HG02870 (cell line): ENCODE measurements at regions not wholly inside any gene's neighbourhood (a gene's known extent, or its start where the extent isn't known, plus 50 kb on each side); places are given as distances from the start of the nearest gene placed in this dataset.

Experiments
- ATAC-seq: cut with Tn5 transposase; IDR thresholded peaks from one replicate; pipeline ENCODE4 v1.9.1; 2021; ENCODE audit warnings: mild to moderate bottlenecking, moderate library complexity; ENCODE audit not compliant: unreplicated experiment

DNA sequence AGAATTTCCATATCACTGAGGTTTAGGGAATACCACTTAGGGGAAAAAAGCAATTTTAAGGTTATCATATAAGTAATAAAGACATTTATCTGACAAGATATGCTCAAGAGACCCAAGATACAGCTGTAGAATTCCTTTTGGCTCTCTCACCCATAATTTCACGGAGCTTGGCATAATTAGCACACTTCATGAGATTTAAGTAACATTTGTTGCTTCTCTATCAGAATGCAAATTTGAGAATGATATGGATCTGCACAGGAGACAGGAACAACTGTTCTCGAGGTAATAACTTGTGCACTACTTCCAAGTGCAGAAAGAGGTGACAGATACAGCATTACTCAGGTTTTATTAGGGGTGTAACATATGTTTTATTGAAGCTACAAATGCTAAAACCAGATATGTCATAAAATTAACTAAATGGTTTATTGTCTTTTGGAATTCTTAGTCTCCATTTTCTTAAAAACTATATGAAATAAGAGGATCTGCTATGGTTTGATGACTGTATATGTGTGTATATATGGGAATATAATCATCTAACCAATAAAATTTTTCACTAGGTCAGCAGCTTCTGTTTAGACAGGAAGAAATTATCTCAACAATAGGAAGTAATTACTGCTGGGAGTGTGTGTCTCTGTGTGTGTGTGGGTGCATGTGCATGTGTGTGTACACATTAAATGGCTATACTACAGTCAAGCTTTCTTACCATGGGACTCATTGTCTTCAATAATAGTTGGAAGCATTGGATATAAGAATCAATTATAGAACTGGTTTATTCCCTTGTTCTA lies 401.3 kb downstream of the PCDH17 start:
- ATAC-seq: no peak

DNA sequence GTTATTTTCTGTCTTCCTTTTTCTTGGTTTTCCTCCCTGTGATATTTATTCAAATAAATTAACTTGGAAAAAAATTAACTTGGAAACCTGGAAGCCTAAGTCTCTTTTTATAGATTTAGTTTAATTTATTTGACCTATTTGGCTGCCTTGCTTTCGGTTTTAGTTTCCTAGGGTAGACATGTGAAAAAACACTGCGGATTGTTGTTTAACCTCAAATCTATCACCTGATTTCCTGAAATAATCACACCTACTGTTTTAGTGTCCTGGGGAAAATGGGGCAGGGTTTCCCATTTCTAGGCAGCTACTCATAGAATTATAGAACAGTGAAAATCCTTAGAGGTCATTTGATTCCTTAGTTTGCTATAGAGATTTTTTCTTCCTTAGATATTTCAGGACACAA lies 412.4 kb downstream of the PCDH17 start:
- no peak for ATAC-seq

DNA sequence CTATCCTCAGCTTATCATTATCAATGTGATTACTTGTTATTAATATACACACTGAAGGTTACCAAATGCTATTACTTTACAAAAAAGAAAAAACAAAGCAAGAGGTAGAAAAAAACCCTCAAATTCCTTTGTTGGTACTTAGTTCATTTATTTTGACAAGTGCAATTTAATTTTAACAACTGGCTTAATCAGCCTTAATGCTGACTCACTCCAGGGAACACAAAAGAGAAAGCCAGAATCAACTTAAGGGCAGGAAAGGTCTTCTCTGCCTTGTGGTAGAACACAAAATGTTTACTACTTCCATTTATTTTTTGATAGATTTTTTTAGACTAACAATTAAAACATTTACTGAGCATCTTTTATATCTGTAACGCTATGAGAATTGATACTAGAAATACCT lies 417.1 kb downstream of the PCDH17 start:
- ATAC-seq: no peak

DNA sequence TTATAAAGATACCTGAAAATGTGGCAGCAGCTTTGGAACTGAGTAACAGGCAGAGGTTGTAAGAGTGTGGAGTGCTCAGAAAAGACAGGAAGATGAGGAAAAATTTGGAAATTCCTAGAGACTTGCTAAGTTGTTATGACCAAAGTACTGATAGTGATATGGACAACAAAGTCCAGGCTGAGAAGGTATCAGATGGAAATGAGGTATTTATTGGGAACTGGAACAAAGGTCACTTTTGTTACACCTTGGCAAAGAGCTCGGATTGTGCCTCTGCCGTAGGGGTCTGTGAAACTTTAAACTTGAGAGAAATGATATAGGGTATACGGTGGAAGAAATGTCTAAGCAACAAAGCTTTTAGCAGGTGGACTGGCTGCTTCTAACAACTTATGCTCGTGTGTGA lies 419.9 kb downstream of the PCDH17 start:
- no peak for ATAC-seq

DNA sequence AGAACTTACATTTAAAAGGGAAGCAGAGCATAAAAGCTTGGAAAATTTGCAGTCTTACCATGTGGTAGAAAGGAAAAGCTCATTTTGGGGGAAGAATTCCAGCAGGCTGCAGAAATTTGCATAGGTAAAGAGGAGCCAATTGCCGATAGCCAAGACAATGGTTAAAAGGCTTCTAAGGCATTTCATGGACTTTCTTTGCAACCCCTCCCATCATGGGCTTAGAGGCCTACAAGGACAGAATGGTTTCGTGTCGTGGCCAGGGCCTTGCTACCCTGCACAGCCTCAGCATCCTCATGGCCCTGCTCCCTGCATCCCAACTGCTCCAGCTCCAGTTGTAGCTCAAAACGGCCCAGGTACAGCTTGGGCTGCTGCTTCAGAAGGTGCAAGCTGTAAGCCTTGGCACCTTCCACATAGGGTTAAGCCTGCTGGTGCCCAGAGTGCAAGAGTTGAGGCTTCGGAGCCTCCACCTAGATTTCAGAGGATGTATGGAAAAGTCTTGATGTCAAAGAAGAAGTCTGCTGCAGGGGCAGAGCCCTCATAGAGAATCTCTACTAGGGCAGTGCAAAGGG lies 420.3 kb downstream of the PCDH17 start:
- ATAC-seq: no peak

DNA sequence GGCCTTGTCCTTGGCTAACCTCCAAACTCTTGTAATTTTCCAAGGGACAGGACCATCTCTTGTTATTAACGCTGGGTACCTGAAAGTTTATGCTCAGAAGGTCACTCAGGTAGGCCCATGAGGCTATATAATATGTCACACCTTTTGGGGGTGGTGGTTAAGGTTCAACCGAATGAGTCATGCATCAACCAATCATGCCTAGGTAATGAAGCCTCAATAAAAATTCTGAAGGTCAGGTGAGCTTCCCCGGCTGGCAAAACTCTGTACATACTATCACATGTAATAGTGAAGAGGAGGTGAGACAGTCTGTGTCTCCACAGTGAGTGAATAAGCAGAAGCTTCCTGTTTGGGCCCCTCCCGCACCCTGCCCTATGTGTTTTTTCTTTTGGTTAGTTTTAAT lies 424.9 kb downstream of the PCDH17 start:
- ATAC-seq: no peak

DNA sequence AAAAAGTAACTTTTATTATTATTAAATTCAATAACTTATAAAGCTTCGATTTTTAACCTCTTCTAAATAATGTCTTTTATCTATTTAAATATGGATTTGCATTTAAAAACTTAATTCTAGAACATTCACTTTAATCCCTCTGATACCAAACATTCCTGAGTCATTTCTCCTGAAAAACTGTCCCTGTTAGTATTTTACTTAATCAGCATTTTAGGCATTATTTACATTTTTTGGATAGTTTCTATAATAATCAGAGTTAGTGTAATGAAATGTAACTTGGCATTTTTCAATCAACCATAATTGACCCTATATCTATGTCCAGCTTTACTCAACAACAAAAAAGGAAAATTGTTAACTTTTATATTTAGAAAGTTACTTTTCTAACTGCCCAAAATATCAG lies 428.1 kb downstream of the PCDH17 start:
- no peak for ATAC-seq

DNA sequence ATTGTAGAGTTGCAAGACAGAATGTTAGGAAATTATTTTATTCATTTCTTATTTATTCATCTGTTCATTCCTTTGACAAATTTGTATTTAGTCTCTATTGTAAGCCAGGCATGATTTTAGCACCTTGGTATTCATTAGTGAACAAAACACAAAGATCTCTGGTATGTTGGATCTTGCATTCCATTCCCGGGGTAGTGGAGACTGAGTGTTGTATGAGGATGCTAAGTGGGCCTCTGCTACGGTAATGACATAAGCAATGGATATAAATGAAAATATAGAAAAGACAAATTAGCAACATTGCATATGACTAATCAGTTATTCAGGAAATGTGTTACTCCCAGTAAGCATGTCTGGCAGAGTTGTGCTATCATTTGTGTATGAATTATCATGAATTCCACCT lies 449.3 kb downstream of the PCDH17 start:
- ATAC-seq: no peak

DNA sequence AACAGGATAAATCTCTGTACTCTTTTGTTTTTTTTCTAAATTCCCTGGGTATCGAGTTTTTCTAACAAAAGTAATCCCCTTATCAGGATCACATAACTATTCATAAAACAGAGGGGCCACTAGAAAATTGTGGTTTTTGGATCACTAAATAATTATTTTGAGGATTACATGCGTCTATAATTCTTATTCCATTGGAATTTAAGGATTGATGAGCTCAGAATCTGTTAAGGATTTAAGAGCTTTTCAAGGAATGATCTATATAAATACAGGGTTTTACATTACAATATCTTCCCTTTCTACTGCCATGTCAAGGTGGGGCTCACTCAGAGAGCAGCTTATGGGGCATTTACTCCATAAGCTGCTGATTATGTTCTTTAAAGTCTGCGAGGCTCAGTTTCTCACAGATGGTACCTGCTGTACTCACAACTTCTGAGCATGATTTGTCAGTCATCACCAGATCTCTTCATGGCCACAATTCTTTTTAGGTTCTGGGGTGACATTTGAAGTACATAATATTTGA lies 449.8 kb downstream of the PCDH17 start:
- ATAC-seq: no peak

DNA sequence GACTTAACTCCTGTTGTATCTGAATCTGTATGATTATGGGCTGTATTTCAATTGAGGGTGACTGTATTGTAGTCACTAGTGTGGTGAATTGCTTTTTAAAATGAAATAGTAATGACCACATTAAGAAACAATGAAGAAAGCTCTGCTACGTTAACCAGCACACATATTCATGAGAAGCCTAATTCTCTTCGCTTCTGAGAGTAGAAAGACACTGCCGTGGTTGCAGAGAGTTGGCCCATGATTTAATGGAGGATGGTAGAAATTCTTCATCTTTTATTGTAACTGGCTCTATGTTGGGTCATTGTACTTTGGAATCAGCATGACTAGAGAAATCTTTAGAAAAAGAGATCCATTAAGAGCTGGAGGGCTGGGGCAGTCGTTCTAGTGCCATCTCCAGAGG lies 451.5 kb downstream of the PCDH17 start:
- no peak for ATAC-seq

DNA sequence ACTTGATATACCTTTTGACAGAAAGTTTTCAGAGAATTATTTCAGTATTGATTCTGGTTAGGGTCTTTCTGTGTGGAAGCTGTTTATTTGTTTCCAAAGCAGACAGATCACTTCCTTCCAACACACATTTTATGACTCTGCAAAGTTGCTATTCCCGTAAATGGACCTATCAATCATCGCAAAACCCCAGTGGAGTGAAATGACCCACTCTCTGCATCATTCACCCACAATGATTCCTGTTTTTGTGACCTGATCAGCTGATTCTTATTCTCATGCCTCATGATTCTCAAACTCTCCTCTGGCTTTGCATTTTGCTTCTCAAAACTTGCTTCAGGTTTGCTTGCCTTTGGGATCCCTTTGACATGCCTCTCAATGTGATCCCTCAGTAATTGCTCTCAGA lies 453.7 kb downstream of the PCDH17 start:
- ATAC-seq: no peak

DNA sequence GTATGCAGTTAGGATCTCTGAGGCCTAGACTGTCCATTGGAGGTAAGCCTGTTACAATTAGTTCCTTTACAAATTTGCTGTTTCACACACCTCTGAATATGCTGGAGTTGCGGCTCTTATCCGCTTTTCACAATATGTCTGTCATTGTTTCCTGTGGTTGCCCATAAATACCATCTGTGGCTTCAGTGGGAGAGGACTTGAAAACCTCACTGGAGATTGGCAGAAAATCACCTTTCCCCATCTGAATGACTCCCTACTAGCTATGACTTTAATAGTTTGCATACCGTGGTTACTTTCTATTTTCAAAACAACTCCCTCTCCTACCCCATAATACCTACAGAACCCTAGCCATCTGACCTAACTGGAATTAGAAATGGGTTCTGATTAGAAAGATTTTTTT lies 454.3 kb downstream of the PCDH17 start:
- ATAC-seq: no peak

DNA sequence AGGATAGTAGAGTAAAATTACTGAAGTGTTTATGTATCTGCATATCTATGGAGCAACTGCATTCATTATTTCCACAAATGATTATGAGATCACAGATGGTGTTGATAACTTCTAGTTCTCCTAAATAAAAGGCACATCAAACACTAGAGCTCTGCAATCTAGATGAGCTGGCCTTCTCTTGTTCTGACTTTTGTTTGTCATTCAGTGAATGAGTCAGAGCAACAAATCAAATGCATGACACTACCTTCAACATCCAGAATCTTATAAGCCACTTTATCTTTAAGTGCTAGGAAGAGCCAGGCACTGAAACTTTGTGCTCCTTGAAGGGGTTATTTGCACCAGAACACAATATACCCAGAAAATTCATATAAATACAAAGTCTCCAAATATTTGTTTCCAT lies 456.0 kb downstream of the PCDH17 start:
- ATAC-seq: no peak

DNA sequence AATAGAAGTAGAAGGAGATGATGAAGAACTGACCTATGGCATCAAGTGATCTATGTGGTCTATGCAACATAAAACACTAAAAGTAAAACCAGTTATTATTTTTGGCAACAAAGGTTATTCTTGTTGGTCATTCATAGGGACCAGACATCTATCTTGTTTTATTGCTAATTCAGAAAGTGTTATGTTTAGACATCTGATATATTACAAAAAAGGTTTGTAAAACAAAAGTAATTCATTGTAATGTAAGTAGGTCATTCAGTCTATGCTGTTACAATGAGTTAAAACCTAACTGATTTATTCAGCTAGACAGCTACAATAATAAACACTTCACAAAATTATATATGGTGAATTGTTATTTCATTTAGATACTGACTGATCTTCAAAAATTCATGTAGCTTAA lies 461.9 kb downstream of the PCDH17 start:
- ATAC-seq: no peak

DNA sequence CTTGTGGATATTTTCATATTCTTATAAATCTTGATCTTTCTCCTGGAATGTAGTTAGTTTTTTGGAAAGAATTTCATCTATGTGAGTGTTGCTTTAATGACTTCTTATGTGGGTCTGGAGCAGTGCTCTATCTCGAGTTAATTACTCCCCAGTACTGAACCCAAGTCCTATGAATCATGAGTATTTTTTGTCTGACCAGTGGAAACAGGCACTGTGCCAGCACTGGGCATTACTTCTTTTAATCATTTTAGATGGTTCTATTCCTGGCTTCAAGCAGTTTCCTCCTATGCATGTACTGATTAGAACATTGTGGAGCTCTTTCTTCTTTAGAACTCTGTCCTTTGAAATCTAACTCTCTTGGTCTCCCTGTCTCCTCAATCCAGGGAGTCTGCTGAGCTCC lies 466.3 kb downstream of the PCDH17 start:
- no peak for ATAC-seq

DNA sequence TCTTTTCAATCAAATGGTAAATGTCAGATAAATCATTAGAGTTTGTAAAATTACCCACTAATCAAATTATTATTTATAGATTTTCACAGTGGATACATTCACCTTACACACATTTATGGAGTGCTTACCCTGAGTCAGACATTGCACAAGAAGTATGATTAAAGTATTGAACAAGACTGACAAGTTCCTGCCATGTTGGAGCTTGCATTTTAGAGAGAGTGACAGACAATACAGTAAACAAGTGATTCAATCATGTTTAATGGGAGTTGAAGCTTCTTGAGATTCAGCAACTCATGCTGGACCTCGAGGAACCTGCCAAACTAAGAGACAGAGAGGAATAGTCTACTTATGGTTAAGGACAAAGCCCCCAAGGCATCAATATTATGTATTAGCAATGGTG lies 487.8 kb downstream of the PCDH17 start:
- ATAC-seq: no peak

DNA sequence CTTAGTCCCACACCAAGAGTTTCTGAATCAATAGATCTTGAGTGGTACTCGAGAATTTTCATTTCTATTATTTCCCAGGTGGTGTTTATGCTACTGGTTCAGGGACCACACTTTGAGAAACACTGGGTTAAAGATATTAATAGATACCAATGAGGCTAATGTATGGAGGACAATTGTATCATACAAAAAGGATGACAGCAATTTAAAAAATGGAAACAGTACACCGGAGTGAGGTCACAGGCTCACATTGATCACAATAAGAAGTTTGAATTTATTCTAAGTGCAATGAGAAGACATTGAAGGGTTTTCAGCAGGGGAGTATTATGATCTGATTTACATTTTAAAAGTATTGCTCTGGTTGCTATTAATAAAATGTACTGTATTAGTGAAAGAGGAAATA lies 488.3 kb downstream of the PCDH17 start:
- no peak for ATAC-seq

DNA sequence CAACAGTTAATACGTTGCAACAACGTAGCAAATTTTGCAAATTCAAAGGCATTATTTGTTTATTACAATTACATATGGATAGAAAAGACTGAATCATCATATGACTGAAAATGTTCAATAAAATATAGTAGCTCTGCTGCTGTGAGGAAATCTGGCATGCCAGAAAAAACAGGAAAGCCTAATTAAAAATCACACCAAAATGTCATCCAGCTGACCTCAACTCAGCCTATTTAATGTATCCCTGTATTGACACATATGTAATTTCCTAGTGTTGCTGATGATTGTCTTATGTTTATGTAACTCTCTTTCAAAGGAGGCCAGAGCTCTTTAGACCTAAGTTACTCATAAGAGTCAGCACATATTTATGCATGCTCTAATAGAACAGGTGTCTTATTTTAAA lies 495.0 kb downstream of the PCDH17 start:
- ATAC-seq: no peak

DNA sequence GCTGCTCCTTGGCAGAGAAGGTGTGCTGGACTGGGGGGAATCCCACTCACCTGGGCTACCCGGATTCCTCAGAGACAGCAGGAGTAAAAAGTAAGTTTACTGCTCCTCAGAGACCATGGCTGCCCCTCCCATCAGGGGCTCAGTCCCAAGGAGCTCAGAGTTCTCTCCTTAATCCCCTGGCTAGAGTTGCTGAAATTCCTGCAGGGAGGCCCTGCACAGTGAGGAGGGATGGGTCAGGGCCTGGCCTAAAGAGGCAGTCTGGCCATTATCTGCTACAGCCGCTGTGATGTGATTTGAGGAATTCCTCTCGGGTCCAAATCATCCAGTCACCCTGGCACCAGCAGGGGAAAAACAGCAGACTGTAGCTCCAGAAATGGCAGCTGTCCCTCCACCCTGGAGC lies 502.5 kb downstream of the PCDH17 start:
- no peak for ATAC-seq

DNA sequence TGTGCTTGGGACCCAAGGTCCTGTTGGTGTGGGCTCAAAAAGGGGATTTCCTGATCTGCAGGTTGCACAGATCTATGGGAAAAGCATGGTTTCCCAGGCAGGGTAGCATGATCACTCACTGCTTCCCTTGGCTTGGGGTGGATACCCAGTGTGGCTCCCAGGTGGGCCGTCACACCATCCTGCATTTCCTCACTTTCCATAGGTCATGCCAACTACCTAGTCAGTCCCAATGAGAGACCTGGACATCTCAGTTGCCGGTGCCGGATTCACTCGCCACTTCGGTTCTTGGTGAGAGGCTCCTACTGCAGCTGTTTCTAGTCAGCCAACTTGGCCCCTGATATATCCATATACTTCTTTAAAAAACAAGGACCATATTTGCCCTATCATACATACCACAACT lies 503.0 kb downstream of the PCDH17 start:
- ATAC-seq: no peak

DNA sequence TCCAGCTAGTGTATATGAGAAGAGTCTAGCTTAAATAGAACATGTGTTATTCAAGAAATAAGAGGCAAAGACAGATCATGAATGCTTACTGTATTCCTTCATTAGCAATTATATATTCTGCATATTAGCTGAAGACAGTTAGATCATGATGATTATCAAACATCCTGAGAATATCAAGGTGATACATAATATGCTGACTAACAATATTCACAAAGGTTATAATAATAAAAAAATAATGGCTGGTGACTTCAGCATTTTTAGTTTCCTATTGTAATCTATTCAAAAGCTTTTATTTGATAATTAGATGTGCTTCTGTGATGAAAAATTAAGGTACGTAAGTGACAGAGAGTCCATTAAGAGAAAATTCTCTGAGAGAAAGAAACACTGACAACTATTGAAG lies 511.4 kb downstream of the PCDH17 start:
- no peak for ATAC-seq

DNA sequence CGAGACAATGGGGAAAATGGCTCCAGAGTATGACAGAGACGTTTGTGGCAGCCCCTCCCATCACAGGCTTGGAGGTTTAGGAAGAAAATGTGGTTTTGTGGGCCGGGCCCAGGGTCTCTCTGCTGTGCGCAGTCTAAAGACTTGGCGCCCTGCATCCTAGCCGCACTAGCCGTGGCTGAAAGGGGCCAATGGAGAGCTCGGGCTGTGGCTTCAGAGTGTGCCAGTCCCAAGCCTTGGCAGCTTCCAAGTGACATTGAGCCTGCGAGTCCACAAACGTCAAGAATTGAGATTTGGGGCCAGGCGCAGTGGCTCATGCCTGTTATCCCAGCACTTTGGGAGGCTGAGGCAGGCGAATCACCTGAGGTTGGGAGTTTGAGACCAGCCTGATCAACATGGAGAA lies 513.1 kb downstream of the PCDH17 start:
- no peak for ATAC-seq

DNA sequence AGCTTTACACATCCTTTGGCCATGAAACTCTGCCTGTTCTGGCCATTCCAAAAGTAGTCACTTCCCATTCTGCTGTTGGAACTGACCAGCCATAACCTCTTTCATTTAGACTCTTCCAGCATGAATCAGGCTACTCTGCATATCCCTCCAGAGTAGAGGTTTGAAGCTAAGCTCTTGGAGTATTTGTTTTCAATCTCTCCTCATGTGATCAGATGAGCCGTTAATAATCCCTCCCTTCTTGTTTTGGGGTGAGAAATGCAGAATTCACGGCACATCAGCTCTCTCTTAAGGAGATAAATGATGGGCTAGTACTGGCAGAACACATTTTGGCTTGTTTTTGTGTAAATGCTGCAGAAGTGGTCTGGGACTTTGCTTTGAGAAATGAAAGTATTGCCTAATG lies 519.9 kb downstream of the PCDH17 start:
- no peak for ATAC-seq
